Aorta (tissue), 5 donors: ENCODE measurements at regions not wholly inside any gene's neighbourhood (a gene's known extent, or its start where the extent isn't known, plus 50 kb on each side); places are given as distances from the start of the nearest gene placed in this dataset.

Experiments used
- ATAC-seq: fragments of 200-7000 bp; cut with Tn5 transposase; one replicate; pipeline ENCODE4 v1.9.1; 2022; ENCODE audit warnings: moderate library complexity; ENCODE audit not compliant: low FRiP score
- DNase-seq, 2 donors: peaks; one replicate each; pipeline ENCODE4 v3.0.0-alpha.2; 2020
- H3K27ac ChIP-seq, 2 donors: one replicate each; pipeline ENCODE4 v1.5.1; 2013; ENCODE audit warnings: low read length in 2 of 2, mild to moderate bottlenecking in 2 of 2, moderate library complexity in 2 of 2, control low read depth in 1 of 2, inconsistent platforms in 1 of 2, low read depth in 1 of 2
- H3K27me3 ChIP-seq, 2 donors: one replicate each; pipeline ENCODE4 v1.6.1; 2013; ENCODE audit warnings: control low read depth in 1 of 2, low read length in 1 of 2, mild to moderate bottlenecking in 1 of 2, moderate library complexity in 1 of 2; ENCODE audit not compliant: insufficient read depth in 2 of 2, control insufficient read depth in 1 of 2
- H3K36me3 ChIP-seq, 2 donors: one replicate each; pipeline ENCODE4 v1.6.1; 2013; ENCODE audit warnings: control low read depth in 1 of 2, low read length in 1 of 2, mild to moderate bottlenecking in 1 of 2; ENCODE audit not compliant: insufficient read depth in 2 of 2, control insufficient read depth in 1 of 2
- H3K4me1 ChIP-seq, 2 donors: one replicate each; pipeline ENCODE4 v1.6.1; 2013; ENCODE audit warnings: low read length in 2 of 2, control low read depth in 1 of 2, mild to moderate bottlenecking in 1 of 2, moderate library complexity in 1 of 2; ENCODE audit not compliant: insufficient read depth in 2 of 2, control insufficient read depth in 1 of 2
- H3K4me3 ChIP-seq, 2 donors: one replicate each; pipeline ENCODE4 v1.5.1; 2013; ENCODE audit warnings: low read length in 2 of 2, control low read depth in 1 of 2, mild to moderate bottlenecking in 1 of 2
- H3K9me3 ChIP-seq: one replicate; pipeline ENCODE4 v1.6.1; 2013; ENCODE audit warnings: mild to moderate bottlenecking, low read length; ENCODE audit not compliant: control insufficient read depth
- WGBS, 2 donors: extraction: QIAGEN DNeasy Blood & Tissue Kit; methylation state at CpG; one replicate each; pipeline ENCODE4 v1.1.7; 2013; 5-methylcytosine and 5-hydroxymethylcytosine counted together
- intact Hi-C, 2 donors: fragments of 100-400 bp; cut with DNase I; formaldehyde crosslinking; loops; one replicate each; pipeline versions ENCODE4 v1.14.2 to v1.15.0; 2022
- donor health status: healthy with polysubstance abuse.
- donor health status: Bipolar disorder and iron deficiency.
- donor health status: DM: no; HTN: no; CAD: no.
- donor health status: DM: no; HTN: no; CAD: no.
- donor health status: DM: yes; HTN: yes; CAD: no.

DNA sequence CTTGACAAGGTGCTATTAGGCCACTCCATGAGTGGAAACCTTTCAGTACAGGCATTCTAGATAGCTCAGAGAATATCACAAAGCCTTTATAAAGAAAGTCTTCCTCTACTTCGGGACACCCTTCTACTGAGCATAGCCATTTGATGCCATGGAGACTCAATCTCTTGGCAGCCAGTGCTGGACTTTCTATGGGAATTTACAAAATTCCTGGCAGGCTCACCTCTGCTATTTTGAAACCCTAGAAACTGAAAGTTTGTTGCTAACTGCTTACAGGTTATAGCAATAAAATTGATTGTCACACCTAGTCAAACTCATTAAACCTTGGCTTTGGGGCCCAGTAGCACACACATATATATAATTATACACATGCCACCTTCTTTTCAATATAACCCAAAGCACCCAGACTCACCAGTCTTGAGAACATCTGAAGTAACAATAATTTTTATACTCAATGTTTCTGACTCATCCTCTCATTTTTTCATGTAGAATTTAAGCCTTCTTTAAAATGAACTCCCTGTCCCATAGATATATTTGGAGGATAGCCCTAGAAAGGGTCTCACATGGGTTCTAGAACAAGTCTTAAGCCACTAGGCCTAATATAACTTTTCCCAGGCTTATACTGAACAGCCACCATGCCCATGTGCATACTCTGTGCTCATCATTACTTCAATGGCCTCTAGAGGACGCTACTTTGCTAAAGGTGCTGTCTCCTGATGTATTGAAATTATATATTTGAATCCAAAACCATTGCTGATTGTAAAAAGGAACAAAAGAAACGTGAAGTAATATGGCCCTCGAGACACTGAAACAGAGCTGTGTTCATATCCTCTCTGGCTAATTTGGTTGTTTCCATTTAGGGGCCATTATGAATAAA is 368.1 kb upstream of the MARCKS start:
- no peaks in the 10 kb centered on the region for H3K4me1 ChIP-seq
- no peak overlapping the region for H3K27ac ChIP-seq
- no peaks in the 10 kb centered on the region for H3K36me3 ChIP-seq
- intact Hi-C loops, result no loop called here
- WGBS, 2 donors, result 63 to 66% methylated on average over 4 of the region's 4 CpGs
- no peak for ATAC-seq
- no peak for DNase-seq
- no peak overlapping the region for H3K4me3 ChIP-seq
- peaks cover 1% of the 10 kb centered on the region for H3K9me3 ChIP-seq
- H3K27me3 ChIP-seq, result no peaks in the 10 kb centered on the region

DNA sequence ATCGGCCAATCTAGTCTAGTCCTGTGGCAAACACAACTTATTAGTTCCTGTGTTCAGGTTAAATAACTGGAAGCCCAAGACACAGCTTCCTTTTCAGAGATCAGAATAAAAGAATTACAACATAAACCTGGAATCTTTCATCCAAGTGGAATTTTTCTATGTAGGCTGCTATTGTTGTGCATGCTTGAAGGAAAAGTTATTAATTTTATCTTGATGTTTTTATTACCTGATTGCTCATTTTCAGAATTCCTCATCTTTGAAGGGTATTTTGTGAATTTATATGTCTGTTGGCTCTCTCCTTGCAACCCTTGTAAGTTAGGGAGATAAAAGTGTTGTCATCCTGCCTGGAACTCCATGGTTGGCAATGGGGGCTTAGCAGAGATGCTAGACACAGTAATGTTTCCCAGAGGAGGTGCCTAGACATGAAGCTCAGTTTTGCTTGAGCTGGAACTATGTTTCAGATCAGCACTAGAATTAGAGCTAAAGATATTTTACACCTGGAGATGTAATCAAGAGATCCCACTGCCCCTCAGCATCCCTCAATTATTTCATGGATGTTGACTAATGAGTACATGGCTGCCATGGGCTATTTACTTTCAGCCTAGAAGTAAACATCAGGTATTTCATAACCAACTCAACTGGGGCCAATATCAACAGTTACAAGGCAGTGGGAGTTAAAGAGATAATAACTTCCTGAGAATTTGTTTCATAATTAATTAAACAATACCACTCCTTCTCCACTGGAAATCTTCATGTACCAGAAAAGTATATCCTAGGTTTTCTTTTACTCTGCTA is 367.0 kb upstream of the MARCKS start:
- H3K27me3 ChIP-seq, result no peaks in the 10 kb centered on the region

DNA sequence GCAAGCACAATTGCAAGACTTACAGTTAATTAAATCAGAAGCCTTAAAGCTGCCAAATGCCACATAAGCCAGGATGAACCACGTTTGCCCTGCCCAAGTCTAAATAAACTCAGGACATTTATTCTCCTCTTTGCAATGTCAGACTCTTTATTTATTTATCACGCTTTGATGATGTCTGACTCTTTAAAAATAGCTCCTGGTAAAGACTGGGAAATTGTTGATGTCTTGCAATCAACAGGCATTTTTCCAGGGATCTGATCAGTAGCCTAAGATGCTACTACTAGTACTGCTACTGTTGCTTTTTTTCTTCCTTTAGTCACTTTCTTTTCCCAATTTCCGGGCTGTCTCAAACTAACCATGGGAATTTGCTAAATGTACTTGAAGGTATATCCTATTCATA is 365.8 kb upstream of the MARCKS start:
- no peak for ATAC-seq
- H3K9me3 ChIP-seq, result no peaks in the 10 kb centered on the region
- no peak for DNase-seq
- H3K36me3 ChIP-seq, result no peaks in the 10 kb centered on the region
- H3K27ac ChIP-seq, result no peak overlapping the region
- intact Hi-C loops, result no loop called here
- no peak overlapping the region for H3K4me3 ChIP-seq
- no peaks in the 10 kb centered on the region for H3K4me1 ChIP-seq
- H3K27me3 ChIP-seq, result no peaks in the 10 kb centered on the region
- 84 to 85% methylated on average over 3 of the region's 3 CpGs for WGBS, 2 donors

More for the DNA sequence above, 367.0 kb upstream of the MARCKS start:
- H3K4me3 ChIP-seq, result no peak overlapping the region
- H3K9me3 ChIP-seq, result peaks cover 1% of the 10 kb centered on the region
- 95% methylated on average over 1 of the region's 1 CpG for WGBS, 2 donors
- DNase-seq, result no peak
- no peak for ATAC-seq
- intact Hi-C loops, result no loop called here
- no peaks in the 10 kb centered on the region for H3K36me3 ChIP-seq
- no peak overlapping the region for H3K27ac ChIP-seq
- H3K4me1 ChIP-seq, result no peaks in the 10 kb centered on the region

DNA sequence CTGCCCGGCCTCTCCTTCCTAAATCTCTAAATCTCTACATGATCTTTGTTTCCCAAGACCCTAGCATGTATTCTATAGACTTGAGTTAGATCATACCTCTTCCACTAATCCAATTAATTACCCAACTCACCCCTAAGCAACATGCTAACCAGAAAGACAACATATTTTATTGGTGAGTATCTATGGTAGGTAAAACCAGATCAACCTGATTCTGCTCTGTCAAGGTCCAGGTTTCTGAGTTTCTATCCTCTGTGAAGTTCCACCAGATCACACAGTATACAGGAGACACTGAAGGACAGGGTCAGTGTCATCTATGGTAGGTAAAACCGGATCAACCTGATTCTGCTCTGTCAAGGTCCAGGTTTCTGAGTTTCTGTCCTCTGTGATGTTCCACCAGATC is 363.2 kb upstream of the MARCKS start:
- no peaks in the 10 kb centered on the region for H3K27me3 ChIP-seq
- ATAC-seq, result no peak
- intact Hi-C loops, result no loop called here
- H3K36me3 ChIP-seq, result no peaks in the 10 kb centered on the region
- WGBS, 2 donors, result 98 to 100% methylated on average over 2 of the region's 2 CpGs
- no peak for DNase-seq
- H3K27ac ChIP-seq, result no peak overlapping the region
- no peaks in the 10 kb centered on the region for H3K4me1 ChIP-seq
- no peak overlapping the region for H3K4me3 ChIP-seq
- H3K9me3 ChIP-seq, result no peaks in the 10 kb centered on the region

DNA sequence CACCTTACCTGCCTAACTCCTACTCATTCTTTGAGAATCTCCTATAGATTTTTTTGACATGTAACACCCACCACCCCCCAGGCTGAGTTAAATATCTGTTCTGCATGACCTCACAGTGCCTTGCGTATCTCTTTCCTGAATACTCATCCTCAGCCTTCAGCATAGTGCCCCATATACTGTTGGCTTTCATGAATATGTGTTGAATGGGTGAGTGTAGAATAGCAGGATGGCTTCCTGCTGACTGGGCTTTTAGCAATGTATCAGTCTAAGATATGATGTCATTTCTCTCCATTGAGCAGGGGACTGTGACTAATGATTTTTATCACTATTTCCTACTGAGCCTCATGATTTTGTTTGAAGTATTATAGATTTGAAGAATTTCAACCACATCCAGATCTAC is 361.6 kb upstream of the MARCKS start:
- DNase-seq, result no peak

DNA sequence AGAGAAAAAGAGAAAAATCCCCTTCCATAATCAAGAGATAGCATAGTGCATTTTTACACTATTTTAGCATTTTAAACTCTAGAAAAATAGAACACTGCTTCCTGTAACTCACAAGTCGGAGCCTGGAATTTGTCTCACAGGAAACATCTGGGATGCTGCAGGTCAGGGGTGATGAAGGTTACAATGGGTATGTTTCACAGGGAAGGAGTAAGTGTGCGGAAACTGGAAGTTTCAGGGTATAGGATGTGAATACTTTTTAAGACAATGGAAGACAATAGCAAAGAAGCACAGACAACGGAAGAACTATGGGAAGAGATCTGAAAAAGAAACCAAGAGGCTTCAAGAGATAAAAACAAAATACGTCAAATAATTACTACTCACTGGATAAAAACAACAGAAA is 361.0 kb upstream of the MARCKS start:
- H3K27ac ChIP-seq, result no peak overlapping the region
- no peaks in the 10 kb centered on the region for H3K4me1 ChIP-seq
- DNase-seq (no peak), ATAC-seq (no peak)
- no peak overlapping the region for H3K4me3 ChIP-seq
- H3K27me3 ChIP-seq, result no peaks in the 10 kb centered on the region
- whole genome bisulfite sequencing, 2 donors, result 86% methylated on average over 4 of the region's 4 CpGs
- intact Hi-C loops, result no loop called here
- H3K36me3 ChIP-seq, result no peaks in the 10 kb centered on the region
- no peaks in the 10 kb centered on the region for H3K9me3 ChIP-seq

More for the DNA sequence above, 361.6 kb upstream of the MARCKS start:
- no peak for ATAC-seq
- no peaks in the 10 kb centered on the region for H3K36me3 ChIP-seq
- 96 to 99% methylated on average over 1 of the region's 1 CpG for WGBS, 2 donors
- H3K4me3 ChIP-seq, result no peak overlapping the region
- H3K27ac ChIP-seq, result no peak overlapping the region
- no peaks in the 10 kb centered on the region for H3K27me3 ChIP-seq
- intact Hi-C loops, result no loop called here
- H3K4me1 ChIP-seq, result no peaks in the 10 kb centered on the region
- no peaks in the 10 kb centered on the region for H3K9me3 ChIP-seq

DNA sequence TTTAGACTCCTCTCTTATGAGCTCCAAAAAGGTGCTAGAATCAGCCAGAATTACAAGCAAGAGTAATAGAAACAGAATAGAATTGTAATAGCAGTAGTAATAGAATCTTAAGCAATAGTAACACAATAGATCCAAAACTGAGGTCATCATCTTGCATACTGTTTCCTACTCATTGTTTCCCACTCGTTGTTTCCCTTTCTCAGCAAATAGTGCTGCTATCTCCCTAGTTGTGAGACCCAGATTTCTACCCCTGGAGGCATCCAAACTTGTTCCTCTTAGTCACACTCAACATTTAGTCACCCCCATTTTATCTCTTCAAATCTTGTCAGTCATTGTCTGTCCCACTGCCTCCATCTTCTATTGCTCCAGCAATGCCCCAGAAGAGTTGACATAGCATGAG is 356.9 kb upstream of the MARCKS start:
- ATAC-seq, result no peak
- Histone ChIP-seq H3K4me1 (no peaks in the 10 kb centered on the region), H3K27me3 (no peaks in the 10 kb centered on the region), H3K36me3 (no peaks in the 10 kb centered on the region), H3K27ac (no peak overlapping the region), H3K4me3 (no peak overlapping the region), H3K9me3 (no peaks in the 10 kb centered on the region)
- 59 to 72% methylated on average over 1 of the region's 1 CpG for WGBS, 2 donors
- intact Hi-C loops, result no loop called here
- no peak for DNase-seq

DNA sequence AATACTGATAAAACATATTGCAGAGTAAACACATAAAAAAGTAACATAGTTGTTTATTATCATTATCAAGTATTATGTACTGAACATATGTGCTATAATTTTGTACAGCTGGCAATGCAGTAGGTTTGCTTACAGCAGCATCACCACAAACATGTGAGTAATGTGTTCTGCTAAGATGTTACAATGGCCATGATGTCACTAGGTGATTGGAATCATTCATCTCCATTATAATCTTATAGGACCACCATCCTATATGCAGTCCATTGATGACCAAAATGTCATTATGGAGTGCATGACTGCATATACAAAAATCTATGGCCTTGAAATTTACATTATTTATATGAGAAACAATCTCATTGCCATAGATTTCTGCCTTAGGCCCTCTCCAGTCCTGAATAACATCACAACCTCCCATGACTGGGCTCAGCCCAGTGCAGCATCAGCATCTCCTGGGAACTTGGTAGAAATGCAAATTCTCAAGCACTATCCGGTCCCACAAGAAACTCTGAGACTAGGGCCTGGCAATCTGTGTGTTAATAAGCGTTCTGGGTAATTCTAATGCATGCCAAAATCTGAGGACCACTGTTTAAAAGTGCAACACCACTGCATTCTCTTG is 352.0 kb upstream of the MARCKS start:
- Histone ChIP-seq H3K27me3 (no peaks in the 10 kb centered on the region), H3K9me3 (no peaks in the 10 kb centered on the region), H3K4me3 (no peak overlapping the region), H3K36me3 (no peaks in the 10 kb centered on the region), H3K27ac (no peak overlapping the region), H3K4me1 (no peaks in the 10 kb centered on the region)
- intact Hi-C loops, result no loop called here
- DNase-seq (no peak), ATAC-seq (no peak)
- 81 to 93% methylated on average over 2 of the region's 2 CpGs for WGBS, 2 donors
